Suprapubic skin (tissue), 4 donors: ENCODE measurements at regions not wholly inside any gene's neighbourhood (a gene's known extent, or its start where the extent isn't known, plus 50 kb on each side); places are given as distances from the start of the nearest gene placed in this dataset.

Experiments
- CTCF ChIP-seq, 2 donors: fragments of 200-600 bp in 1 of 2; fragments of 450-650 bp in 1 of 2; sonication (generic) in 1 of 2; IDR thresholded peaks; one replicate each; pipeline ENCODE4 v1.5.1; 2016 to 2019; ENCODE audit warnings: antibody characterized with exemption in 2 of 2, mild to moderate bottlenecking in 1 of 2, moderate library complexity in 1 of 2
- POLR2A ChIP-seq, 2 donors: fragments of 450-650 bp; IDR thresholded peaks; one replicate each; pipeline ENCODE4 v1.6.1; 2017; ENCODE audit warnings: antibody characterized with exemption in 2 of 2, mild to moderate bottlenecking in 2 of 2, moderate library complexity in 2 of 2
- POLR2AphosphoS5 ChIP-seq, 3 donors: sonication (generic); formaldehyde crosslinking; IDR thresholded peaks; one replicate each; pipeline ENCODE4 v1.6.1; 2017; ENCODE audit warnings: antibody characterized with exemption in 3 of 3

- TF ChIP-seq CTCF (IDR thresholded peaks at IDR 0.05), result no peak
- TF ChIP-seq POLR2A (IDR thresholded peaks at IDR 0.05), result no peak
- TF ChIP-seq POLR2AphosphoS5 (IDR thresholded peaks at IDR 0.05), result no peak
Observed at GRCh38 chr6:67966830-67967229, 668.3 kb upstream of the ADGRB3 start.
